GM19438 (cell line): ENCODE measurements at regions not wholly inside any gene's neighbourhood (a gene's known extent, or its start where the extent isn't known, plus 50 kb on each side); places are given as distances from the start of the nearest gene placed in this dataset.
A peak's percentile ranks its signal among the peaks of the same experiment; 100 is the strongest.
"Not testable (repeated sequence)": the region's sequence is repeated elsewhere in the genome, so short reads cannot be mapped to it uniquely, and the experiment has no call there.

Experiments
- ATAC-seq: cut with Tn5 transposase; IDR thresholded peaks from one replicate; pipeline ENCODE4 v1.9.1; 2021; ENCODE audit warnings: low read depth; ENCODE audit not compliant: unreplicated experiment

DNA sequence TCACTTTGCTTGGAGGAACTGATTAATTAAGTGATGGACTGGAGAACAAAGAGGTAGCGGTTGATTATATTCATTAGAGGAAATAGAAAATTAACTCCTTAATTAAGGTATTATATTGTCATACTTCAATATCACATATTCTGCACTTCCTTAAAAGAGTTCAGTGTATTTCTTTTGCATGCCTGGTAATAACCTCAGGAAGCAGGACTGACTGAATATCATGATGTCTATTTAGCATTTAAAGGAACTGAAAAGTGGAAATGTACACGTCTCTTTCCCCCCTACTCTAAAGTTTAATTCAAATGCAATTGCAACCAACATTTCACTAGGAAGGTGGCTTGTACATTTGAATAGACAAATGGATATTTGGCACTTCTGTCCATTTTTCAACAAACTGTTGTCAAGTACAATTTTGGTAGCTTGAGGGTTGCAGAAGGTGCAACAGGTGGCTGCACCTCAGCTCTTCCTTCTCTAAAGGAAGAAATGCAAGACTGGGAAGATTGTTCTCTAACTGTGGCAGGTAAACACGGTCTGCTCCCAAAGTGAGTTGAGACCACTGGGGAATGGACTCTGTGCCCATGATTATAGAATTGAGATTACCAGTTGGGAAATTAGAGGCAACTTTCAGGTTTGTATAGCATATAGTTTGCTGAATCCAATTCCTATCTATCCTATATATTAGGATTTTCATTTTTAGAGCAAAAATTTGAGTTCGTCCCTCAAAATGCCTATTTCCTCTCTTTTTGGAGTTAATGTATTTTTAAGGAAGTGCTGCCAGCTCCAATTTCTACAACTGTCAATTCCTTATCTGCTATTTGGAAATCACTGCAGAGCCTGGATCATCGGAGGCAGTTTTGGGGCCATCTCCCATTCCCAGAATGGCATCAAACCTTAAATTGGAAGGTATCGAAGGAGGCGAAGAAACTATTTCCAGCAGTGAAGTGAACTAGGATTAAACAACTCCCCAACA, 98.9 kb upstream of the TAF11L2 start:
- ATAC-seq: no peak

DNA sequence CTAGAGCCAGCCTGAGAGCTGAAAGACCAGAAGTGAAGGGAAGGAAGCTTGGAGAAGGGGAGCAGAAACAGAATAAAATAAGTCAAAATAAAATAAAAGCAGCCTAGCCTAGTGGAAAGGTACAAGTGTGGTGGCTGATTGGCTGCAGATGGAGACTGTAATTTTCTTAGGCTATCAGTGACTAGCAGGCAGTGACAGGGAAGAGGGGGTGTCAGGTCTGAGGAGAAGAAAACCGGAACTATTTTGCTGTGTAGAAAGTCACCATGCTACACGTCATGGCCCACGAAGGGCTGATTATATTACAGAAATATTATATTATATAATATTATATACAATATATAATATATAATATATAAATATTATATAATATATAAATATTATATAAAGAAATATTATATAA, 98.1 kb upstream of the TAF11L2 start:
- no peak for ATAC-seq

DNA sequence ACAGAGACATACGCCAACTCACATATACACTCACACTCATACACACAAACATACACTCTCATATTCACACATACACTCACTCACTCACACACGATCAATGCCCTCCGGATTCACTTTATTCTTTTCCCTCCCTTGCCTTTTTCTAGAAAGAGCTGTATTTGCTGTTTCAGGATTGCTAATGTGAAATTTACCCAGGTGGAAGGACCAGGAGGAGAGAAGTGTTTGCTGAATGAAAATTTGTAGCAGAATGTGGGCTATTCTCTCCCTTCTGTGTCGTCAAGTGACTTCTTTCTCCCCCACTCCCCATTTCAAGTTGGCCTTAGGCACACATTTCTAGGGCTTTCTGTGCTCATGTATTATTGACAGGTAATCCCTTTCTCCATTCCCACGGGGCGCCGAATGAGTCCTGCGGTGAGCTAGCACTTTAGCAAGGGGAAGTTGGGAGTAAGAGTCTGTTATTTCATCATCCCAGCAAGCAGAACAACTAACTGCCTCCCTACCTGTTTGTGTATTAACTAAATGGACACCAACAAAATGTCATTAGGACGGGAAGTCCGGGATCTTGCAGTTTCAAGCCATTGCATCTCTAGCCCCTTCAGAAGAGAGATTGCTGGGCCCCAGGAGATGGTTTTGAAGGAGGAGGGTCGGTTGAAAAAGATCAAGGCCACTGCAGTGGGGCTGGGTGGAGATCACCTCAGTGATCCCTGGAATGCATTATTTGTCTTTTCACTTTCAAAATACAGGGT, 97.1 kb upstream of the TAF11L2 start:
- no peak for ATAC-seq

DNA sequence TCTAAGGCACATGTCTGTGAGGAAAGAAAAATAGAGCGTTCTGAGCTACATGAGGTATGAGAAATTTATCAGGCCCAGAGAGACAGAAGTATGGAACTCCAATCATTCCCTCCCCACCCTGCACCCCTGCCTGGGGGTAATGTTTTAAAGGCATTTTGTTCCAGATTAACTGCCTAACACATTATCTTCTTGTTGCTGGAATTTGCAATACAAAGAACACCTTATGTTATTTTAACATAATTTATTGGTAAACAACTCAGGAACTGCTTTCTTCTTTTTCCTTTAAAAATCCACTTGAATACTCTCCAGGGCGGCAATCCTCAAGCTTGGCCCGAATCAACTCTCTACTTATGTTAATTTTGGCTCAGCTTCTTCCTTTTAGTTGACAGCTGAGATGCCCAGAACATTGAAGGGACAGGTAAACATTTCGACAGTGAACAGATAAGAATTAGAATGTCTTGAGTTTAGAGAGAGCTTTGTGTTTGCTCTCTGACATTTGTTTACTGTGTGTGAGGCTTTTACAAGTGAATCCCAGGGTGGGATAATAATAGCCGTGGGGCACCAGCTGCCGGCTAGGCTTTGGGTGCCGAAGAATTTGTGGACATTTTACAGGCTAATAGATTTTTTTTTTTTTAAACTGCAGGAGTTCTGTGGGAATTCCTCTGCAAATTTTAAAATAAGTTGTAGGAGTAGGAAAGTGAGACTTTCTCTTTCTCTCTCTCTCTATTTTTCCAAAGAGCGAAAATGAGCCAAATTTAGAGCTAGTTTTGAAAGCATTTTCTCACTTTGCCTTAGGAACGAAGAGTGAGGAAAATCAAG, 96.4 kb upstream of the TAF11L2 start:
- no peak for ATAC-seq

DNA sequence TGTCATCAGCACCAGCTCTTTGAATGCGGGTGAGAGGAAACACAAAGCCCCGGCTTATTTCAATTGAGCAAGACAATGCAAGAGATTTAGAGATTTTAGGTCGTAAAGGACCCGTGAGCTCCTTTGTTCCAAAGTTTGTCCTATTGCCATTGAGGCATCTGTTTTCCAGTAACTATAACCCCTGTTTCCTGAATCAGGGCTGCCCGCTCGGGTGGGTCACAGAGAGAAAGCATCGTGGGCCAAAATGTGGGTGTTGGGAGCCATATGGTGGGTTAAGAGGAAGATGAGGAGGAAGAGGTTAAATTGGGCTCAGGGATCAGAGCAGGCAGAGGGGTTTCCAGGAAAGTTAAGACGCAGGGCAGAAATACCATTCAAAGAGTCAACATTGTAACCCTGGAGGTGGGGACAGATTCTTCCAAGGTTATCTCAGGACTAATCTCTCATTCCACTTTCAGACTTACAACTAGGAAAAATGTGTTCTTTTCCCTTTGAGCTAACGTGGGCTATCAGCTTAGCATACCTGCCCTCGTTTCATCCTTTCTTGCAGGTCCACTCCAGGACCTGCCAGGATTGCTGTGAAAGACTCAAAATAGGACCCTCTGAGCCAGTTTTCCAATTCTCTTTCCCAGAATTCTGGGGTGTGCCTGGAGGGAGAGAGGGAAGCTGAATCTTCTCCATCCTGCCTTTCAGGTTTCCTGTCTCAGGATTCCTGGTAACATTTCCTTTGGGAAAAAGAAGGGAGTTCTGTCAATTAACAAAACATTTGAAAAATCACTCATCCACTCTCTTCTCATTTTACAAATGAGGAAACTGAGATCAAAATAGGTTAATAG, 95.5 kb upstream of the TAF11L2 start:
- no peak for ATAC-seq

DNA sequence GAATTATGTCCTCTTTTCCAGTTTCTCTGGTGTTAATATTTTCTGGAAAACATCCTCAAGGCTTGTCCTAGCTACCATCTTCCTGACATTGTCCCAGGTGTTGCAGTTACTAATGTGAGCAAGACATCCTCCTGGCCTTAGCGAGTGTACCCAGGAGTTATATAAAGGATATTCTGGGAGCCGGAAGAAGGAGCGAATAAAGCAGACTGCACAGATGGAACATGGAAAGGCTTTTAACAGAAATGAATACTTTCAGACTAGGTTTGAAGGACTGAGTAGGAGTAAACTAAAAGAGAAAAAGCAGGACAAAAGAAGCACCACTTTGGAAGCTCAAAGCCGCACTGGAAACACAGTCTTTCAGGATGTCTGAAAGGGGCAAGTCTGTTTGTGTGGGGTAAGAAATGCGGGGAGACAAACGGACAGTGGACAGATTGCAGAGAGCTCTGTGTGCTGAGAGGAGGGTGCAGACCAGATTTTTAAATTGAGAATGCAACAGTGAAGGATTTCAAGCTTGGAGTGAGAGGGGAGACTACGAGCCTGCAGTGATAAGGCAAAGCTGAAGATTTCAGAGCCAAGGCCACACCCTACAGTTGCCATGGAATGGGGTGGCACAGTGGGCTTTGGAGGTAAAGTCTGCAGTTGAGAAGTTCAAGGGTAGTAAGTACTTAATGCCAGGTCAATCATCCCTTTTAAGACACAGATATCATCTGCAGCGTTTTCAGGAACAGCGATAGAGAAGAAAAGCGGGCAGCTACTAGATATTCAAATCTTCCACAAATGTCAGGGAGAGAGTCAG, 94.1 kb upstream of the TAF11L2 start:
- no peak for ATAC-seq

DNA sequence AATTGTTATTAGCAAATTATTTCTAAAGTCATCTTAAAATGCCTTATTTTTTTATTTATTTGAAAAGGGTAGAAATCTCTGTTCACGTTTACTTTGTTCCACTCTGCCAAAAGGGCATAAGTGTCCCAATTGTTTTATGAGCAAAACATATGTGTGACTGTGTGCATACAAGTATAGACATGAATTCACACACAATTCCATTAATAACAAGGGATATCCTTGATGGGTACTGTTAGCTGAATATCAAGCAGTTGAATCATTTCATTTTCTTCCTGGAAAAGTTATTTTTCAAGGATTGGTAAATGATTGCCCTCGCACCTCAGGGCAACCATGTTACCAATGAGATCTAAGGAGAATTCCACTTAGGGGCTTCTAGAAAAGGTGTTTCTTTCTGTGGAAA, 92.1 kb upstream of the TAF11L2 start:
- ATAC-seq: no peak

DNA sequence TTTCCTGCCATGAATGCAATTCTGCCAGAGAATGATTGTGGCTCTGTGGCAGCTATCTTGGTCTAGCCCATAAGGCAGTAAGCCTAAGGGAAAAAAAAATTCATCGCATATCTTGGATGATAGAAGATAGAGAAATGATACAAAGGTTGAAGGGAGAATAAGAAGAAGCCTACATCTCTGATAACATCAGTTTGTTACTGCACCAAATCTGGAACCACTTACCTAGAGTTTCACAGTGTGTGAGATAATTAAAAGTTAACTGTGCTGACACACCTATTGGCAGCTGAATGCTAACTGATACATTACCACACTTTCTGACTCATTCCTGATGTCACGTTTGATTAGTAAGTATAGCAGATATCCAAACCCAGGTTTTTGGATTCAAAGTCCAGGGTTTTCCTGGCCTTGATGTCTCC, 91.6 kb upstream of the TAF11L2 start:
- ATAC-seq: no peak

DNA sequence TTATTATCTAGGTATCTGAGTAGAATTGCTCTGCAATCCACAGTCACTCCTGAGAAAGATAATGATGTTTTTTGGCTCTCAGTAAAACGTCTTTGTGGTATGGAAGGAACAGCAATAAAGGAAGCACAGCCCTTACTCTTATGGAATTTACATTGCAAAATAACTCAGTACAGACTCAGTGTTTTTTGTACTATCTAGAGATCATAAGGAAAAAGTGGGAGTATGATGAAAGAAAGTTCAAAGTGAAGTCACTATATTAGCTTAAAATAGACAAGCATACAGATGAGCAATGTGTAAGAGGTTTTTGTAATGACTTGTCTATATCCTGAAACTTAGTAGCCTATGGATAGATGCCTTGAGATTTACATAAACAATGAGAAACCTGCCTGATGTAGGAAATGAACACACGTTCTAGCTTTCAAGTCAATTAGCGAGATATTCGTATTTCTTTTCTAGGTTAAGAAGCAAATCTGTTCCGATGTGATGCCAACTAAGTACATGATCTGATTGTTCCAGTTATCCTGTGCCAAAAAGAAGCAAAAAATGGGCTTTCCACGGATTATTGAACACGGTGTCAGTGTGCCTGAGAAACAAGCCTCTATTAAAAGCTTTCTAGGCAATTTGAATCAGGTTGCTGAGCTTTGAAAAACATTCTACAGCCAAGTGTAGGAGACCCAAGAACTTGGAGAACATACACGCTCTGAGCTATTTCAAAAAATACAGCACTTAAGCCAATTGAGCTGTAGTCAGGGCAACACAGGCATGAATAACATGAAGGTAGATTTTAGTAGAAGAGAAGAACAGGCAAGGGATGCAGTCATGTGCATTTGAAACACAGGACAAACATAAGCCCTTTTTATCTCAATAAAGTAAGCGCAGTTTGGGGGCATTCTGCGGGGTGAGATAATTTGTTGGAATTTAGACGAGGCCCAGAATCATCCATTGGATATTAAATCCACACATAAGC, 86.3 kb upstream of the TAF11L2 start:
- ATAC-seq: no peak

DNA sequence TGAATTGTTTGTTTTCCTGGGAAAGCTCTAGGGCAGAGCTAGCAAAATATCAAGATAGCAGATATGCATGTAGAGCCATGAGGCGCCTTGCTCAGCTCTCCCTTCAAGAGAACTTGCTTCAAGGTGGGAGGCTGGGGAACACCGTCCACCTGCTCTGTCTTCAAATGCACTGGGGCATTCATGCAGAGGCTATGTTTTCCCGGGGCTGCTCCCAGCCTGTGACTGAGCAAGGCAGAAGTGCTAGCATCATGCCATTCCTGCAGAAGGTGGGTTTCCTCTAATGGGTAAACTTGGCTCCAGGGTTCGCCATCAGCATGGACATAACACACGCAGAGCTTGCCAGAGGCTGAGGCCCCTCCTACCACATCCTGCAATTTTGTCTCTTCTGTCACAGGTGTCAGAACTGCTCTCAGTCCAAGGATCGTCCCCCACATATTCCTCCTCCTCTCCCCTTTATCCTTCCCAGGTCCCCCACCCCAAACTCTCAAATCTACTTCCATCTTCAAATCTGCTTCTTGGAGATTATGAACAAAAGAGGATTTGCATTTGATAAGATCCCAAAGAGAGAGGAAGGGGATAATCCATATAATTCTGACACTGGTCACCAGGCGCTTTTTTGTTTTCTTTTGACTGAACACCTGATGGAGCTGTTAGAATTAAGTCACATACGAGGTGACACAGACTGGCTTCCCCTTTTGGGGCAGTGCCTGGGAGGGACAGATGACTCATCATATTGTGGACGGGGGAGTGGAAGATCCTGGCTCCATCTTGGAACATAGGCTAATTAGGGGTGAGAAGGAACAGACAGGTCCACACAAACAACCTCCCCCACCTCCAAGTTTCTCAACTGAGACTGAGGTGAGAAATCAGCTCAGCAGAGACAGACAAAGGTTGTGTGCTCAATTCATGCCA, 85.0 kb upstream of the TAF11L2 start:
- ATAC-seq: no peak

DNA sequence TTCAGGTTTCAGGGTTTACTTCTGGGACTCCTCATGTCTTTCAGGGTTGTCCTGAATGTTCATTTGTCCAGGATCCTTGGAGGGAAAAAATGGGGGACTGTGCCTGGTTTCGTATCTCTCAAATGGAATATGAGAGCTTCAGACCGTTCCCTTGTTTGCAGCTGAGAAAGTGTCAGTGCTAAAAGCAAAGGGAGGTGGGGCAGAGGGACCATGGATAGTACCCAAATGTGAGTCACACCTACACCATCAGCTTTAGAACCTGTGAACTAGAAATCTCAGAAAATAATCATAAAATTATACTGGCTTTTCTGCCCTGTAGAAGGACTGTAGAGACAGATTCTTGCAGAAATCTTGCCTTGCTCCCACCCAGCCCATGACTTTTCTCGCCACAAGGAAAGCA, 84.3 kb upstream of the TAF11L2 start:
- no peak for ATAC-seq

DNA sequence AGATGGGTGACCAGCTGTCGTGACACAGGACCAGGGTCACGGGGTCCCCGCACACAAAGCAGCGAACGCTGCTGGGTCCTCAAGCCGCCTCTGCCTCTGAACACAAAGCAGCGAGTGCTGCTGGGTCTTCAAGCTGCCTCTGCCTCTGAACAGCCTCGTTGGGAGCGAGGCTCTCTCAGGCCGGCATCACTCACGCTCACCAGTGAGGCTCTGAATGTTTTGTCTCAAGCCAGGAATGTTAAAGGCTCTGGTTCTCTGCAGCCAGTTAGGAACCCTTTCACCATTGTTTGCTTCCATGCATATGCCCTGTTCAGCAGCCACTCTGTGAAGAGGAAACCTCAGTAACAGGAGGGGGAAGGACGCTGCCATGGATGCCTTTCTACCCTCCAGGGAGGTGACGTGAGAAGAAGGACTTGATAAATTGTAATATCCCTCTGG, 82.7 kb upstream of the TAF11L2 start:
- ATAC-seq: no peak

DNA sequence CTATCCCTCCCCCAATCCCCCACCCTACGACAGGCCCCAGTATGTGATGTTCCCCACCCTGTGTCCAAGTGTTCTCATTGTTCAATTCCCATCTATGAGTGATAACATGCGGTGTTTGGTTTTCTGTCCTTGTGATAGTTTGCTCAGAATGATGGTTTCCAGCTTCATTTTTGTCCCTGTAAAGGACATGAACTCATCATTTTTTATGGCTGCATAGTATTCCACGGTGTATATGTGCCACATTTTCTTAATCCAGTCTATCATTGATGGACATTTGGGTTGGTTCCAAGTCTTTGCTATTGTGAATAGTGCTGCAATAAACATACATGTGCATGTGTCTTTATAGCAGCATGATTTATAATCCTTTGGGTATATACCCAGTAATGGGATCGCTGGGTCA, 81.7 kb upstream of the TAF11L2 start:
- not testable (repeated sequence) for ATAC-seq

DNA sequence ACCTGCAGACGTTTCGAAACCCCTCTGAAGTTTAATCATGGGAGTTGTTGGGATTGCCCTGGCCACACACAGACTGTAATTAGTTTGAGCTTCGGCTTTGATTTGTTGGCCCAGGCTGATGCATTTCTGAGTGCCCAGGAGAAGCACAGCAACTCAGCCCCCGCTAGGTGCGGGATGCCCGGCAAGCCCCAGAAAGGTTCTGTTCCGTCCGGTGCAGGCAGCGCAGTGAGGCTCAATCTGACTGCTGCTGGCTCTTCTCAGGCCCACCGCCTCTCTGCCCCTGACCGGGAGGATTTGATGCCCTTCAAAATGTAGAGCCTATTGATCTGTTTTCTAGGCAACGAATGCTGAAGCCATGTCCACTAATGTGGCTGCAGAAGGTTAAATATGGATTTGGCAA, 73.4 kb upstream of the TAF11L2 start:
- no peak for ATAC-seq

DNA sequence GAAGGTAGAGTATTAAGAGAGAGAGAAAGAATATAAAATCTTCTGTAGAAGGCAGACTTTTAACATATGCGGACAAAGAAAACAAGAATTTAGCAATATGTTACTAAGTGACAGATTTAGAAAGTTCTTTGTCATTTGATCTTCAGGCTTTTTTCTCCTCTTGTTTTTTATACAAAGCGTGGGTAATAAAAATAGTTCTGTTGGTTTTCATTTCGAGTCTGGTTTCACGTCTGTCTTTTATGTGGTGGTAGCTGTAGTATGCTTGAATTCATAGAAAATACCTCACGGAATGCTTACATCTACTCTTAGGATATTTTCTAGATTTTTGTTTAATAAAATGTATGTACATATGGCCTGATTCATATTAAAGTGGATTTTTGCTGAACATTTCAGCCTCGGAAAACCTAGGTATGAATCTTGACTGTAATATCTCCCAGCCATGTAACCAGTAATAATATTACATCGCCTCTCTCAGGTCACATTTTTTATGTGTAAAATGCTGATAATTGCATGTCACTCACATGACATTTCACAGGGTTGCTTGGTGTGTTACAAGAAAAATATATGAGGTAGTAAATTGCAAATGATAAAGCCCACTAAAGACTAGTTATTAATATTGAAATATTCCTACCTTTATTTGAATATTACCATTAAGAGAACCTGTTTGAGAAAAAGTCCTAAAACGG, 72.5 kb upstream of the TAF11L2 start:
- ATAC-seq: no peak

DNA sequence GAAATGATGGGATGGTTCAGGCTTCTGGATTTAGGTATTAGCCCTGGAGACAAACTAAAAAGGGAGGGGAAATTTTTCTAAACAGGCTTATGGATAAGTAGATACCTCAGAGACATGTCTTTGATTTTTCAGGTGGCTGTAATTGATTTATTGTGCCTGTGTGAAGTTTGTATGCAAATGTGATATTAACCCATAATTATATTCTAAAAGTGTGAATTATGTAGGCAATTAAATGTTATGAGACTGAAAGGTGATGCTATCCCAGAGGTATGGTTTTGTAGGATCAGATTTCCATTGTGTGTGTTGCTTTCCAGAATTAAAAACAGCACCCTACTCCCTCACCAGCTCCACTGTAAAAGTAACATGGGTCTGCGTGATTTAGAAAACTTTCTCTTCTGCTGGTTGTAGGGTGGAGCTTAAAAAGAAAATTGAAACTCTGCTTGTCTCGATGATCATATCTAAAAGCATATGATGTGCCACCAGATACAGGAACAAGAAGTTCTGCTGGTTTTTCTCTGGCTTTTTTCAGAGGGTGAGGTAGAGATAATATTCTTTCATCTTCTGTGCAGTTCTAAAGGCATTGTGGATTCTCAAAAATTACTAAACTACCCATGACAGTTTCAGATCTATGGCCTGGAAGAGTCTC, 71.8 kb upstream of the TAF11L2 start:
- ATAC-seq: peak; percentile 91
